ENCODE measurements at regions not wholly inside any gene's neighbourhood (a gene's known extent, or its start where the extent isn't known, plus 50 kb on each side); places are given as distances from the start of the nearest gene placed in this dataset.

DNA sequence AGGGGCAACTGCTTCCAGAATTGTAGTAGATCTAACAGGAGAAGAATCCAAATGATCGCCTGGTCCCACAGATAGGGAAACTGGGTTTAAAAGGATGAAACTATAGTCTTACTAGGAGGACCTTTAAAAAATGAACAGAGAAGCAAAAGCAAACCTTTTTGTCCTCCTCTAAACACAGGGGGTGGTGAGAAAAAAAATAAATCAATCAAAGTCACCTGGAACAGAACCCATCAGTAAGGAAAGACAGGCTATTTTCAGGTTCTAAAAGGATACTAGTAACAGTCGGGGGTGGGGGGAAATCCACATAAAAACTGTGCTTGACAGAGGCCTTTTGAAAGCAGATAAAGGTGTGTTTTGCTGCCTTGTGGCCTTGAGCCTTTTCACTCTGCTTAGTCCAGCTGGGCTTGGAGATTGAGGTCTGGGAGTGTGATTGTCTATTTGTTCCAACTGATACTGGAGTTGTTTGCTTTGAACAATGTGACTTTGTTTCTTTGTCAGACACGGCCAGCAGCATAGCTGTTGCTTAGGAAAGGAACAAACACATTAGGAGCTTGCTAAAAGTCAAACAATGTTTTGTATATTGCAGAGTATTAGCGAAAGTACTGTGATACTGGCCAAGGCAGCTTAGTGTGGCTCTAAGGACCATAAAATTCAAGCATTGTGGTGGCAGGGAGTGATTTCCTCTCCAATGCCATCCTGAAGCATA lies 141.1 kb upstream of the IRF2BP2 start:
- peak overlapping the region in 1 of 4 donors; percentile 22 for H3K27ac ChIP-seq
- no peak for DNase-seq
- WGBS, 2 donors = 29 to 66% methylated on average over 4 of the region's 4 CpGs

DNA sequence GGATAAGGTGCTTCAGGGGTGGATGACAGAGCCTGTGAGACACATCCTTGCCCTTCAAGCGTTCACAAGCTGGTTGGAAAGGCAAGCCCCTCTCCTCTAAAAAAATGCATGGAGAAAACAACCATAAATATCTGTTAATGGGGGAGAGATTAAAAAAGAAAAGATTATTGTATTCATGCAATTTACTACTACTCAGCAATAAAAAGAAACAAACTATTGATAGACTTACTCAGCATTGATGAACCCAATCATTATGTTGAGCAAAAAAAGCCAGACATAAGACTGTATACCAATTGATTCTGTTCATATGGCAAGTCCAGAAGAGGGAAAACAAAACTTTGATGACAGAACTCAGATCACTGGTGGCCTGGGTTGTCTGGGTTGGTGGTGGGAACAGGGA lies 138.7 kb upstream of the IRF2BP2 start:
- DNase-seq = no peak
- Histone ChIP-seq H3K27me3 (no peaks in the 10 kb centered on the region), H3K36me3 (no peaks in the 10 kb centered on the region), H3K4me1 (peaks cover 0 to 12% (median 10%) of the 10 kb centered on the region in 4 donors), H3K9me3 (no peaks in the 10 kb centered on the region), H3K4me3 (no peak overlapping the region), H3K27ac (no peak overlapping the region)
- intact Hi-C loops (cut with DNase I) = no loop called here
- TF ChIP-seq POLR2AphosphoS5 (IDR thresholded peaks at IDR 0.05) = no peak
- TF ChIP-seq POLR2A (IDR thresholded peaks at IDR 0.05) = no peak
- no peak for TF ChIP-seq EP300 (IDR thresholded peaks at IDR 0.05)
- TF ChIP-seq, protein P1, sequence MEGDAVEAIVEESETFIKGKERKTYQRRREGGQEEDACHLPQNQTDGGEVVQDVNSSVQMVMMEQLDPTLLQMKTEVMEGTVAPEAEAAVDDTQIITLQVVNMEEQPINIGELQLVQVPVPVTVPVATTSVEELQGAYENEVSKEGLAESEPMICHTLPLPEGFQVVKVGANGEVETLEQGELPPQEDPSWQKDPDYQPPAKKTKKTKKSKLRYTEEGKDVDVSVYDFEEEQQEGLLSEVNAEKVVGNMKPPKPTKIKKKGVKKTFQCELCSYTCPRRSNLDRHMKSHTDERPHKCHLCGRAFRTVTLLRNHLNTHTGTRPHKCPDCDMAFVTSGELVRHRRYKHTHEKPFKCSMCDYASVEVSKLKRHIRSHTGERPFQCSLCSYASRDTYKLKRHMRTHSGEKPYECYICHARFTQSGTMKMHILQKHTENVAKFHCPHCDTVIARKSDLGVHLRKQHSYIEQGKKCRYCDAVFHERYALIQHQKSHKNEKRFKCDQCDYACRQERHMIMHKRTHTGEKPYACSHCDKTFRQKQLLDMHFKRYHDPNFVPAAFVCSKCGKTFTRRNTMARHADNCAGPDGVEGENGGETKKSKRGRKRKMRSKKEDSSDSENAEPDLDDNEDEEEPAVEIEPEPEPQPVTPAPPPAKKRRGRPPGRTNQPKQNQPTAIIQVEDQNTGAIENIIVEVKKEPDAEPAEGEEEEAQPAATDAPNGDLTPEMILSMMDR (IDR thresholded peaks at IDR 0.05) = no peak
- 96 to 98% methylated on average over 1 of the region's 1 CpG for WGBS, 2 donors

More for the DNA sequence above, 141.1 kb upstream of the IRF2BP2 start:
- Histone ChIP-seq H3K4me1 (peaks cover 0 to 12% (median 3%) of the 10 kb centered on the region in 4 donors), H3K4me3 (no peak overlapping the region), H3K9me3 (no peaks in the 10 kb centered on the region), H3K36me3 (no peaks in the 10 kb centered on the region), H3K27me3 (no peaks in the 10 kb centered on the region)
- no peak for TF ChIP-seq POLR2AphosphoS5 (IDR thresholded peaks at IDR 0.05)
- intact Hi-C loops (cut with DNase I) = no loop called here

DNA sequence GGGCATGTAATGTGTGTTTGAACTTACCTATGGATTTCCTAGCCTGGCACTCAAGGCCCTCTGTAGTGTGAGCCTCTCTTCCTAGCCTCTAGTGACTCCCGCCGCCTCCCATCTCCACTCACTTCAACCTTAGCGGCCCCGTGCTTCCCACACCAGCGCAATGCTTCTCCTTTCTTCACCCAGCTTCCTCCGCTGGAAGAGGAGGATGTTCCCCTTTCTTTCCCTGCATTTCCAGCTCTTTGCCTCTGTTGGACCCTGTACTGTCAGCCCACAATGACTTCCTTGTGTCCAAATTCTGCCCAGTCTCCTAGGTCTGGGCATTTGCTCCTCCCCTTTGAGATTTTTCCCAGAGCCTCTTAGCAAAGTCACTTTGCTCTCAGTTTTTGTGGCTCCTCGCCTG lies 138.1 kb upstream of the IRF2BP2 start:
- Histone ChIP-seq H3K27me3 (no peaks in the 10 kb centered on the region), H3K4me3 (no peak overlapping the region), H3K27ac (no peak overlapping the region), H3K36me3 (no peaks in the 10 kb centered on the region), H3K9me3 (no peaks in the 10 kb centered on the region), H3K4me1 (peaks cover 0 to 18% (median 14%) of the 10 kb centered on the region in 4 donors)
- intact Hi-C loops (cut with DNase I) = no loop called here
- TF ChIP-seq, protein P1 (IDR thresholded peaks at IDR 0.05) = no peak
- no peak for TF ChIP-seq POLR2A (IDR thresholded peaks at IDR 0.05)
- no peak for TF ChIP-seq POLR2AphosphoS5 (IDR thresholded peaks at IDR 0.05)
- no peak for TF ChIP-seq EP300 (IDR thresholded peaks at IDR 0.05)
- no peak for DNase-seq
- WGBS, 2 donors = 90 to 92% methylated on average over 7 of the region's 7 CpGs

DNA sequence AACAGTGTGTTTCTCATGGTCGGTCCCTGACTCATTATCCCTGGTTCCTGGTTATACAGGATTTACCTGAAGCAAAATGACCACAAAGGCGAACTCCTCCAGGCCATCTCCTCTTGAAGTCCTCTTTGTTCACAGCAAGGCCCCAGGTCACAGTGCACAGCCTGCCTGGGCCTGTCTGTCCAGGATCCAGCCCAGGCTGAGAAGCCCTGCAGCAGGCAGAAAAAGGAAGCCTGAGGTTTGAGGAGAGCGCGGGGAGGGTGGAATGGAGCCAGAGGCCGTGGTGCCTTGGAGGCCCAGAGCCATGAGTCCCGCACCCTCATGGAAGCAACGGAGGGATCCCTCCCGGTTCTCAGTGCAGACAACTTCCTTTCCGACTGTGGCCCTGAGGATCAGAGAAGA lies 136.8 kb upstream of the IRF2BP2 start:
- Histone ChIP-seq H3K27me3 (no peaks in the 10 kb centered on the region), H3K9me3 (no peaks in the 10 kb centered on the region), H3K4me1 (peaks cover 0 to 18% (median 14%) of the 10 kb centered on the region in 4 donors), H3K4me3 (no peak overlapping the region), H3K27ac (no peak overlapping the region), H3K36me3 (no peaks in the 10 kb centered on the region)
- TF ChIP-seq EP300 (IDR thresholded peaks at IDR 0.05) (no peak), POLR2A (IDR thresholded peaks at IDR 0.05) (no peak), POLR2AphosphoS5 (IDR thresholded peaks at IDR 0.05) (no peak)
- TF ChIP-seq, protein P1 (IDR thresholded peaks at IDR 0.05) = no peak
- 82 to 88% methylated on average over 9 of the region's 9 CpGs for WGBS, 2 donors
- DNase-seq = no peak
- intact Hi-C loops (cut with DNase I) = no loop called here

DNA sequence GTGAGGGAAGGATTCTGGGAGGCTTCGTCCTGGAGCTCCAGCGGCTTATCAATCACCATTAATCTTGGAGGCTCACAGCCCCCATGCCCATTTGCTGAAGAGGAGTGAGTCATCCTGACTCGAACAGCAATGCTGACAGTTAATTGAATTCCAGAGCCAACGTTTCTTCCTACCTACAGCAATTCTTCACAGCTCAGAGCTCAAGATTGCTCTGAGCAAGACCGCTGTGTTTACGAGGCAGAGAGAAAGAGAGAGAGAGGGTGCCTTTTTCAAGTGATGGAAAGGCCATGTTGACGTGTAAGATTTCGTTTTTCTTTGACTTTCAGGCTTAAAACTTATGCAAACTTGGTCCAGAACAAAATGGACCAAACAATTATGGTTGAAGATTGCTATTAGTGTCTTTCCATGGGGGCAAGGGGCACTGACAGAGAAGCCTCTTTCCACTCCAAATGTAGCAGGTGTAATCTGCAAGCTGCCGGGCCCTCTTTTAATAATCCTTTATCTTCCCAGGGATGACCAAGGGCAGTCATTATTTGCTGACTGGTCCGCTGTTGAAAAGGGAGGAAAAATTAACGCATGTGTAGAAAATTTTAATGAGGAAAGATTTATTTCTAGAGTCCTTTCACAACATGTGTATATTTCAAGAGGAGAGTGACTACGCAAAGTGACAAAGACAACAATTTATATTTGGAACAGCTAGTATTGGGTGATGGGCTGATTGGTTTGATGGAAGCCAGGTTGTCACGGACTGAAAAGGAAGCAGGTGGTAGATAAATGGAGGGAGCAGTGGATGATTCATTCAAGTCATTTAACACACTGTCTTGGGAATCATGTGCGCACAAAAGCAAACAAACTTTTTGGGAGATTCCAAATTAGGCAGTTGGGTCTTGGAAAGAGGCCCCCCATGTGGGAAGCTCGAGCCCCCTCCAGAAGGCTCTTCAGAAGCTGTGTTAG lies 136.1 kb upstream of the IRF2BP2 start:
- Histone ChIP-seq H3K36me3 (no peaks in the 10 kb centered on the region), H3K9me3 (no peaks in the 10 kb centered on the region), H3K27ac (no peak overlapping the region), H3K4me3 (no peak overlapping the region), H3K27me3 (no peaks in the 10 kb centered on the region), H3K4me1 (peaks cover 0 to 18% (median 14%) of the 10 kb centered on the region in 4 donors)
- intact Hi-C loops (cut with DNase I) = no loop called here
- DNase-seq = no peak
- WGBS, 2 donors = 84 to 85% methylated on average over 15 of the region's 15 CpGs
- no peak for TF ChIP-seq POLR2A (IDR thresholded peaks at IDR 0.05)
- peak in 1 of 4 donors; percentile 17 for TF ChIP-seq POLR2AphosphoS5 (IDR thresholded peaks at IDR 0.05)
